Esophagus squamous epithelium (tissue), 4 donors: ENCODE measurements at regions not wholly inside any gene's neighbourhood (a gene's known extent, or its start where the extent isn't known, plus 50 kb on each side); places are given as distances from the start of the nearest gene placed in this dataset.

Source experiments
- CTCF ChIP-seq, 6 experiments: fragments of 450-650 bp in 4 of 6; fragments of 200-600 bp in 2 of 6; sonication (generic) in 2 of 6; IDR thresholded peaks; one replicate each; pipeline ENCODE4 v1.5.1; 2016 to 2019; ENCODE audit warnings: antibody characterized with exemption in 6 of 6, mild to moderate bottlenecking in 4 of 6, moderate library complexity in 4 of 6
- POLR2A ChIP-seq, 4 donors: fragments of 450-650 bp; IDR thresholded peaks; one replicate each; pipeline ENCODE4 v1.6.1; 2017; ENCODE audit warnings: antibody characterized with exemption in 4 of 4, mild to moderate bottlenecking in 4 of 4, moderate library complexity in 3 of 4

DNA sequence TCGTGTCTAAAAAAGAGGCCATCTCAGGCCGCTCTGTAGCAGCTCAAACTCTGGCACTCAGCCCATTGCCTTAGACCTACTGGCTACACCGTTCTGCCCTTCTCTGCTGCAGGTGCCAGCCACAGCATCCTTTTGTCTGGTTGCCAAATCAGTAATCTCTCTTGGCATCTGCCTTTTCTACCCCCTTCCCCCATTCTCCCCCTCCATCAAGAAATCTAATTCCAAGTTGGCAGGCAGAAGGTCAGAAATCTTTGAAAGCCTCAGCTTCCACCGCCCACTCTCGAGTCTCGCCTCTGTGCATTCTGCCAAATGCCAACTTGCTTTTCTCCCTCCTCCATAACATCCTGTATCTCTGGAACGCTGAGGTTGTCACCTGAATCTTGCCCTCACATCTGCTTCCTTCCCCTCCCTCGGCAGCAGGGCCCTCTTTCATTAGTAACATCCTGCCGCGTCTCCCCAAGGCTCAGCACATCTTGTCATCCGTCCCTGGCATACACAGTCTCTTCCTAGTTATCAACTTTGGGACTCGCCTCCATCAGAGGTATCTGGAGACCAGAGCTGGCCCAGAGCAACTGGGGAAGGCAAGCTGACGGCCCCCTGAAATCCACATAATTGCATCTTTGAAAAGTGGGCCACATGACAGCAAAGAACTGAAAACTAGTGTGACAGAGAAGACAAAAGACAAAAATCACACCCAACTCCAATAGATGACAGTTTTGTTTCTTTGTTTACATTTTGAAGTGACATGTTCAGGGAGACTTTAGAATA is 312.0 kb upstream of the CCDC54 start:
- no peak for TF ChIP-seq CTCF (IDR thresholded peaks at IDR 0.05)
- no peak for TF ChIP-seq POLR2A (IDR thresholded peaks at IDR 0.05)
